H9 (cell line): ENCODE measurements at regions not wholly inside any gene's neighbourhood (a gene's known extent, or its start where the extent isn't known, plus 50 kb on each side); places are given as distances from the start of the nearest gene placed in this dataset.

Source experiments
- DNase-seq: peaks from one replicate; pipeline ENCODE4 v3.0.0-alpha.2; 2017
- H2AFZ ChIP-seq: one replicate; pipeline ENCODE4 v1.6.1; 2013; ENCODE audit warnings: mild to moderate bottlenecking, low read length, control low read depth, moderate library complexity
- H2AK5ac ChIP-seq: 2 replicates; pipeline ENCODE4 v1.6.1; 2013; ENCODE audit warnings: low read length, control low read depth, mixed read lengths; ENCODE audit not compliant: insufficient read length
- H2BK120ac ChIP-seq: one replicate; pipeline ENCODE4 v1.6.1; 2013; ENCODE audit warnings: low read depth, mild to moderate bottlenecking, low read length, control low read depth, inconsistent platforms; ENCODE audit not compliant: poor library complexity, severe bottlenecking
- H2BK12ac ChIP-seq: 2 replicates; pipeline ENCODE4 v1.6.1; 2013; ENCODE audit warnings: low read length, control low read depth, mixed read lengths, low read depth; ENCODE audit not compliant: insufficient read length
- H2BK15ac ChIP-seq: 2 replicates; pipeline ENCODE4 v1.6.1; 2013; ENCODE audit warnings: low read depth, low read length, control low read depth
- H2BK20ac ChIP-seq: one replicate; pipeline ENCODE4 v1.6.1; 2013; ENCODE audit warnings: low read depth, mild to moderate bottlenecking, low read length, control low read depth, inconsistent platforms; ENCODE audit not compliant: poor library complexity, severe bottlenecking
- H2BK5ac ChIP-seq: 2 replicates; pipeline ENCODE4 v1.6.1; 2013; ENCODE audit warnings: low read length, control low read depth, mixed read lengths; ENCODE audit not compliant: insufficient read length
- H3K14ac ChIP-seq: 2 replicates; pipeline ENCODE4 v1.6.1; 2013; ENCODE audit warnings: low read length, control low read depth; ENCODE audit not compliant: insufficient read depth
- H3K18ac ChIP-seq: 2 replicates; pipeline ENCODE4 v1.6.1; 2013; ENCODE audit warnings: low read depth, mild to moderate bottlenecking, mixed read lengths, low read length, control low read depth; ENCODE audit not compliant: insufficient read length
- H3K23ac ChIP-seq: 2 replicates; pipeline ENCODE4 v1.6.1; 2013; ENCODE audit warnings: low read length, control low read depth, mixed read lengths, low read depth; ENCODE audit not compliant: insufficient read length
- H3K23me2 ChIP-seq: 2 replicates; pipeline ENCODE4 v1.6.1; 2013; ENCODE audit warnings: low read depth, mild to moderate bottlenecking, mixed read lengths, low read length, control low read depth; ENCODE audit not compliant: insufficient read length, poor library complexity, severe bottlenecking
- H3K27ac ChIP-seq: 2 replicates; pipeline ENCODE4 v1.5.1; 2013; ENCODE audit warnings: low read length, control low read depth, mixed read lengths, low read depth; ENCODE audit not compliant: insufficient read length
- H3K27me3 ChIP-seq: 2 replicates; pipeline ENCODE4 v1.6.1; 2013; ENCODE audit warnings: low read length, control low read depth, inconsistent platforms; ENCODE audit not compliant: insufficient read depth
- H3K4ac ChIP-seq: 2 replicates; pipeline ENCODE4 v1.6.1; 2013; ENCODE audit warnings: low read depth, mild to moderate bottlenecking, control low read depth, inconsistent platforms, low read length, moderate library complexity
- H3K4me1 ChIP-seq: 2 replicates; pipeline ENCODE4 v1.6.1; 2013; ENCODE audit warnings: low read length, control low read depth, inconsistent platforms; ENCODE audit not compliant: insufficient read depth
- H3K4me2 ChIP-seq: 2 replicates; pipeline ENCODE4 v1.6.1; 2013; ENCODE audit warnings: low read length, control low read depth, mixed read lengths; ENCODE audit not compliant: insufficient read length, insufficient read depth
- H3K56ac ChIP-seq: 2 replicates; pipeline ENCODE4 v1.6.1; 2013; ENCODE audit warnings: low read depth, mild to moderate bottlenecking, mixed read lengths, low read length, control low read depth; ENCODE audit not compliant: insufficient read length
- H3K79me1 ChIP-seq: 2 replicates; pipeline ENCODE4 v1.6.1; 2013; ENCODE audit warnings: low read depth, mild to moderate bottlenecking, moderate library complexity, low read length, control low read depth, inconsistent platforms; ENCODE audit not compliant: insufficient read depth, poor library complexity, severe bottlenecking
- H3K79me2 ChIP-seq: 2 replicates; pipeline ENCODE4 v1.6.1; 2013; ENCODE audit warnings: low read length, control low read depth, inconsistent platforms; ENCODE audit not compliant: insufficient read depth
- H3K9ac ChIP-seq: 2 replicates; pipeline ENCODE4 v1.6.1; 2013; ENCODE audit warnings: low read length, control low read depth, mixed read lengths; ENCODE audit not compliant: insufficient read length; ENCODE audit errors: extremely low read depth
- H3K9me3 ChIP-seq: one replicate; pipeline ENCODE4 v1.6.1; 2013; ENCODE audit warnings: low read depth, low read length, inconsistent platforms; ENCODE audit not compliant: control insufficient read depth
- H3T11ph ChIP-seq: one replicate; pipeline ENCODE4 v1.6.1; 2013; ENCODE audit warnings: mild to moderate bottlenecking, low read length, control low read depth, inconsistent platforms
- H4K20me1 ChIP-seq: one replicate; pipeline ENCODE4 v1.6.1; 2013; ENCODE audit not compliant: control insufficient read depth, insufficient read length, insufficient read depth
- H4K5ac ChIP-seq: 2 replicates; pipeline ENCODE4 v1.6.1; 2013; ENCODE audit warnings: low read depth, mild to moderate bottlenecking, mixed read lengths, low read length, control low read depth; ENCODE audit not compliant: insufficient read length
- H4K8ac ChIP-seq: replicated peaks from 2 replicates; pipeline ENCODE4 v1.6.1; 2013; ENCODE audit warnings: low read length, control low read depth, mixed read lengths, low read depth; ENCODE audit not compliant: insufficient read length
- H4K91ac ChIP-seq: 2 replicates; pipeline ENCODE4 v1.6.1; 2013; ENCODE audit warnings: low read depth, mild to moderate bottlenecking, moderate library complexity, mixed read lengths, low read length, control low read depth; ENCODE audit not compliant: insufficient read length
- H3K27ac Mint-ChIP-seq, 3 experiments: 2 replicates in 2 of 3; 3 replicates in 1 of 3; pipeline ENCODE4 v1.8.0; 2020 to 2021; ENCODE audit warnings: mixed read lengths in 3 of 3, mild to moderate bottlenecking in 1 of 3, moderate library complexity in 1 of 3
- H3K27me3 Mint-ChIP-seq: 2 replicates; pipeline ENCODE4 v1.8.0; 2021; ENCODE audit warnings: low read depth, mild to moderate bottlenecking, moderate library complexity, mixed read lengths
- H3K36me3 Mint-ChIP-seq, 3 experiments: 2 replicates in 2 of 3; 3 replicates in 1 of 3; pipeline ENCODE4 v1.8.0; 2020 to 2021; ENCODE audit warnings: low read depth in 3 of 3, mixed read lengths in 3 of 3; ENCODE audit not compliant: insufficient read depth in 1 of 3
- H3K4me1 Mint-ChIP-seq, 2 experiments: 2 replicates each; pipeline ENCODE4 v1.8.0; 2020; ENCODE audit warnings: mixed read lengths in 2 of 2
- H3K4me3 Mint-ChIP-seq, 2 experiments: 2 replicates in 1 of 2; 3 replicates in 1 of 2; pipeline ENCODE4 v1.8.0; 2020 to 2021; ENCODE audit warnings: mild to moderate bottlenecking in 2 of 2, mixed read lengths in 2 of 2, moderate library complexity in 1 of 2
- H3K9me3 Mint-ChIP-seq, 2 experiments: 2 replicates in 1 of 2; 3 replicates in 1 of 2; pipeline ENCODE4 v1.8.0; 2020; ENCODE audit warnings: mild to moderate bottlenecking in 2 of 2, mixed read lengths in 2 of 2, moderate library complexity in 1 of 2
- CTCF ChIP-seq: fragments of 200-600 bp; sonication (generic); conservative IDR thresholded peaks from 3 replicates; pipeline ENCODE4 v1.8.0; 2021; ENCODE audit warnings: antibody characterized with exemption, mild to moderate bottlenecking
- WGBS: extraction: QIAGEN DNeasy Blood & Tissue Kit; methylation state at CpG from one replicate; pipeline ENCODE4 v1.1.7; 2013; ENCODE audit warnings: missing lambda C conversion rate, low lambda C conversion rate, mixed read lengths; ENCODE audit not compliant: insufficient read length; ENCODE audit errors: extremely low coverage; 5-methylcytosine and 5-hydroxymethylcytosine counted together

GRCh38 chr6:74451953-74452352 lies 753.9 kb downstream of the COL12A1 start:
- H3K9me3 Mint-ChIP-seq: no peaks in the 10 kb centered on the region
- no peak overlapping the region for H3K4me2 ChIP-seq

More at GRCh38 chr6:74451953-74452352, 753.9 kb downstream of the COL12A1 start:
- Histone ChIP-seq H4K8ac (no peak overlapping the region), H3K56ac (no peak overlapping the region), H2AK5ac (no peak overlapping the region), H3K9me3 (no peaks in the 10 kb centered on the region), H3K27ac (no peak overlapping the region), H2BK120ac (no peak overlapping the region), H3K23ac (no peak overlapping the region), H3K79me2 (no peaks in the 10 kb centered on the region), H3K4ac (no peak overlapping the region), H2BK20ac (no peak overlapping the region), H4K20me1 (no peaks in the 10 kb centered on the region), H3K18ac (no peak overlapping the region), H3K23me2 (no peaks in the 10 kb centered on the region), H4K5ac (no peak overlapping the region), H4K91ac (no peak overlapping the region), H3K27me3 (no peaks in the 10 kb centered on the region), H3K14ac (no peak overlapping the region), H3K9ac (no peak overlapping the region), H3K4me1 (no peaks in the 10 kb centered on the region), H2BK12ac (no peak overlapping the region), H2AFZ (no peak overlapping the region), H3K79me1 (no peaks in the 10 kb centered on the region), H3T11ph (no peak overlapping the region), H2BK5ac (no peak overlapping the region), H2BK15ac (no peak overlapping the region)
- H3K4me3 Mint-ChIP-seq: no peak overlapping the region
- no peak for TF ChIP-seq CTCF
- peaks cover 6% of the 10 kb centered on the region for H3K27me3 Mint-ChIP-seq
- no peak overlapping the region; a peak in 1 of 7 replicates for H3K27ac Mint-ChIP-seq
- no peak for DNase-seq
- peaks cover 0 to 2% of the 10 kb centered on the region in 2 experiments; a peak in 1 of 4 replicates for H3K4me1 Mint-ChIP-seq
- H3K36me3 Mint-ChIP-seq: no peaks in the 10 kb centered on the region
- no CpG with 5 or more reads among the region's 5 CpGs for WGBS
